SK-MEL-5 (cell line): ENCODE measurements at regions not wholly inside any gene's neighbourhood (a gene's known extent, or its start where the extent isn't known, plus 50 kb on each side); places are given as distances from the start of the nearest gene placed in this dataset.
"Not testable (repeated sequence)": the region's sequence is repeated elsewhere in the genome, so short reads cannot be mapped to it uniquely, and the experiment has no call there.

Experiments
- DNase-seq: peaks from one replicate; pipeline ENCODE4 v3.0.0-alpha.2; 2016; ENCODE audit warnings: low read depth, low spot score
- in situ Hi-C: cut with HindIII; loops from 2 replicates; pipeline ENCODE4 v1.10.0; 2016; ENCODE audit warnings: low sequenced_read_pairs, high pct_unique_total_duplicates, low pct_unique_long_range_greater_than_20kb

DNA sequence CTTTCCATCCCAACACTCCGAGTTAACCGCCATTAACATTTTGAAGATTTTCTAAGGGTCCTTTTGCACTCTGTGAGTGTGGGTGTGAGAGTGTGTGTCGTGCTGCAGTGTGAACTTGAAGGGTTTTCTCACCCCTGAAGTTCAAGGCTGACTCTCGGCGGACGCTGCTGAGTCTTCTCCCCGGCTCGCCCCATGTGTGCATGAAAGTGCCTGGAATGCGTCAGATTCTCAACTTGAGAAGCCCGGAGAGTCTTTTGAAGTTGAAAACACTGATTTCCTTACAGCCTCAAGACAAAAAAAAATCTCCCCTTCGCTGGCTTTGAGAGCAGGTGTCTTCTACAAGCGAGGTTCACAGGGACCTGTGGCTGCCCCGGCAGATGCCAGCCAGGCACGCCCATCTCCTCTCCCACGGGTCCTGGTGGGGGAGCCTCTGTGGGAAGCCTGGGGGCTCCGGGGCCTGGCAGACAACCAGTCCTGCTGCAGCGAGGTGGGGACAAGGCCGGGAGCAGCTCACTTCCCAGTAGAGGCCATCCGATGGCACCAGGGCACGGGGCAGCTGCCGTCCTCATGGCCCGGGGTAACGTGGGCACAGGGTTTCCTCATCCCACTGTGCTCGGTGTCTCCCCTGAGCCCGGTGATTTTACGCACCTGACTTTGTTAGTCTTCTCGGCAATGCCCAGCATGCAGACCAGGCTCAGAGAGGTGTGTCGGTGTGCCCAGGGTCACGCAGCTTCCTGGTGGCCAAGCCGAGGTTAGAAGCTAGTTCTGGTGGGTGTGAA lies 128.4 kb downstream of the IGLL1 start:
- in situ Hi-C loops, DNase-seq: not testable (repeated sequence)

- DNase-seq, in situ Hi-C loops: not testable (repeated sequence)
These were observed 129.3 kb downstream of the IGLL1 start for GRCh38 chr22:23450821-23451220.

DNA sequence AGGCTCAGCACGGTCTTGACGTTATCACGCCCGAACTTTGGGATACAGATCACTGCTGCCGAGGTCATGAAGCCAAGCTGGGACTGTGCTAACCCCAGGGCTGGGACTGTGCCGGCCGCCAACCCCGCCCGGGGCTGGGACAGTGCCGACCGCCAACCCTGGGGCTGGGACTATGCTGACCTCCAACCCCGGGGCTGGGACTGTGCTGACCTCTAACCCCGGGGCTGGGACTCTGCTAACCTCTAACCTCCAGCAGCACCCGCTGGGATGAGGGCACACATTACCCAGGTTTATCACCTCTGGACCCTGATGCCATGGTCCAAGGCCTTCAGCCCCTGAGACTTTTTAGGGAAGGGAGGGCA lies 129.7 kb downstream of the IGLL1 start:
- in situ Hi-C loops, result no loop called here
- DNase-seq, result no peak

GRCh38 chr22:23449748-23450433 lies 130.2 kb downstream of the IGLL1 start:
- in situ Hi-C loops, DNase-seq: not testable (repeated sequence)

GRCh38 chr22:23448499-23449288 lies 131.4 kb downstream of the IGLL1 start:
- in situ Hi-C loops, DNase-seq: not testable (repeated sequence)

DNA sequence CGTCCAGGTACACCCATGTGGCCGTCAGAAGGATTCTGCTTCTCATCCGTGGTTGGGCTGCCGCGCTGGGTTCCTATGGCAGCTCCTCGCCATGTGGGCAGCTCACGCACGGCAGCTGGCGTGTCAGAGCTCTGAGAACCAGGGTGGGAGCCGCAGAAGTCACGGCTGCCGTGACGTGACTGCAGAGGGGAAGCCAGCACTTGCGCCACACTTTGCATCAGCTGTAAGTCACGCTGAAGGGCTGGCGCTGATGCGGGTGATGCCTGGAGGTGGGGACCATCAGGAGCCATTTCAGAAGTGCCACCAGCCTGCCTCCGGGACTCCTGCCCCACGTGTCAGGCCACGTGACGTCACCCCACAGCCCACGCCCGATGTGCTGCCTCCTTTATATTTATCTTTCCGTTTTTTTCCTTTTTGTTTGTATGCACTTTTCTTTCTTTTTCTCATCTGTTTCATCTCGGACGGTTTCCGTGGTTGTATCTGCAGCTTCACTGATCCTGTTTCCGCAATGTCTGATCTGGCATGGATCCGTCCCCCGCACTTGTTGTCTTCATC lies 133.2 kb downstream of the IGLL1 start:
- DNase-seq, result no peak
- in situ Hi-C loops, result no loop called here

DNA sequence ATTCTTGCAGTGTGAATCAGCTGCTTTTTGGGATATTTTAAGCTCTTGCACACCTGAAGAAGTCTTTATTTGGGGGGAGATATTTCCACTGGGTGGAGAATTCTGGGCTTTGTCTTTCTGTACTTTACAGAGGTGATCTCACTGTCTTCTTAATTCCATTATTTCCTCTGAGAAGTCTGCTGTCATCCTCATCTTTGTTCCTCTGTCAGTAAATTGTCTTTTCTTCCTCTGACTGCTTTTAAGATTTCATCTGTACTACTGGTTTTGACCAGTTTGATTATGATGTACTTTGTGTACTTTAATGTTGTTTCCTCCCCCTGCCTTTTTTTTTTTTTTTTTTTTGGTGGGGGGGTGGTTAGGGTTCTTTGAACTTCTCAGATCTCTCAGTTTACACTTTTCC lies 133.9 kb downstream of the IGLL1 start:
- in situ Hi-C loops, DNase-seq: not testable (repeated sequence)

GRCh38 chr22:23443905-23444304 lies 136.2 kb downstream of the IGLL1 start:
- DNase-seq, in situ Hi-C loops: not testable (repeated sequence)

DNA sequence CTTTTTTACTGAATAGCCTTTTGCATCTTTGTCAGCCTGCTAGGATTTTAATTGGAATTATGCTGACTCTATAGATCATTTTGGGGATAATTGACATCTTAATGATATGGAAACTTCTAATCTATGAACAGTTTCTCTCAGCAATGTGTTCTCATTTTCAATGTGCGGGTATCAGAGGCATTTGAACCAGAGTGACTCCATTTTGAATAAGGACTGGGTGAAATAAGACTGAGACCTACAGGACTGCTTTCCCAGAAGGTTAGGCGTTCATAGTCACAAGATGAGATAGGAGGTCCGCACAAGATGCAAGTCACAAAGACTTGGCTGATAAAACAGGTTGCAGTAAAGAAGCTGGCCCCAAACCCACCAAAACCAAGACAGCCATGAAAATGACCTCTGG lies 140.5 kb downstream of the IGLL1 start:
- DNase-seq, in situ Hi-C loops: not testable (repeated sequence)

GRCh38 chr22:23438216-23438615 lies 141.9 kb downstream of the IGLL1 start:
- in situ Hi-C loops, result no loop called here
- no peak for DNase-seq

DNA sequence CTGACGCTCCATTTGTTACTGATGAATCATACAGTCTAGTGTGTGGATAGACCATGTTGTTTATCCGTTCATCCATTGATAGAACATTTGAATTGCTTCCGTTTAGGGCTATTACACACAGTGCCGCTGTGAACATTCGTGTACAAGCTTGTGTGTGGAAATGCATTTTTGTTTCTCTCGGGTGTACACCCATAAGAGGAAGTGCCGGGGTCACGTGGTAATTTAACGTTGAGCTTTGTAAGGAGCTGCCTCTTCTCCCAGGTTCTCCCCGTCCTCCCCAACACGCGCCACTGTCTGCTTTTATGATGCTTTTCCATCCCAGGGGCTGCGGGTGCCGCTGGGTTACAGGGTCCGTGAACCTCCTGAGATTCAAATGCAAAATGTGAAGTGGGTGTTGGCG lies 142.3 kb downstream of the IGLL1 start:
- no peak for DNase-seq
- in situ Hi-C loops, result no loop called here

- DNase-seq, in situ Hi-C loops: not testable (repeated sequence)
These were observed 143.0 kb downstream of the IGLL1 start for GRCh38 chr22:23437107-23437395.

DNA sequence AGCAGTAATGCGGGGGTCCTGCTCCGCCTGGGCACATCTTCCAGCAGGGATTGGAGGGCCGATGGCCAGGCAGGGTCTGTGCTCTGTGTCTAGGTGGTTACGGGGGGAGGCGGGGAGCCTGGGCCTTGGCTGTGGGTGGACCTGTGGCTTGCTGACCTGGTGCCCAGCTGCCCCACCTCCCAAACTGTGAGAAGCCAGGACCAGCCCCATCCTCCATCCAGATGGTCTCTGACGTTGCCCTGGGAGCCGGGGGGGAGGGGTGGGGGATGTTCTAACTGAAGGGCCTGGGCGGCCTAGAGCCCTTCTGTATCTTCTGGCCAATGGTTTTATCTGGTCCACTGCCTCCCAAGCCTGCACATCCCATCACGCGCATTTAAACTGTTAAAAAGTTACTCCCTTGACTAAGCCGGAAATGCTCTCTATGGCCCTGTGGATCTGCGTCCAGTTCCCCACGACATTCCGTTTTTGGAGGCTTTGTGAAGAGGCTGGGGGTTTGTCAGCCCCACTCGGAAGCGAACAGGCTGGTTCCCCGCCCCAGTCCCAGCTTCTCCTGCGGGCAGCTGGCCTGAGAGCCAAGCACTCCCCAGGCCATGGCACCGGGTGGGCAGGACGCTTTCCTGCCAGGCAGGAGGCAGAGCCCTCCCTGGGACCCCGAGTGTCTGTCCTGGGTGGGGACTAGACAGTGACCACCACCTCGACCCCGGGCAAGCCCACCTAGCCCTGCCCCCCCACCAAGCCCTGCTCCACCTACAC lies 143.6 kb downstream of the IGLL1 start:
- in situ Hi-C loops, DNase-seq: not testable (repeated sequence)

GRCh38 chr22:23435186-23435585 lies 144.9 kb downstream of the IGLL1 start:
- DNase-seq, in situ Hi-C loops: not testable (repeated sequence)

GRCh38 chr22:23434198-23434830 lies 145.8 kb downstream of the IGLL1 start:
- DNase-seq, in situ Hi-C loops: not testable (repeated sequence)

GRCh38 chr22:23433127-23434005 lies 146.7 kb downstream of the IGLL1 start:
- in situ Hi-C loops, result not testable (repeated sequence)
- DNase-seq, result peak; percentile 56
